Activated B cell treated with CpG ODN at 0.5 μM for 24 hours (primary cell): ENCODE measurements at regions not wholly inside any gene's neighbourhood (a gene's known extent, or its start where the extent isn't known, plus 50 kb on each side); places are given as distances from the start of the nearest gene placed in this dataset.
"Not testable (repeated sequence)": the region's sequence is repeated elsewhere in the genome, so short reads cannot be mapped to it uniquely, and the experiment has no call there.

Experiments
- ATAC-seq: fragments of 200-7000 bp; cut with Tn5 transposase; one replicate; pipeline ENCODE4 v1.10.0; 2021; ENCODE audit warnings: low read depth, mild to moderate bottlenecking, moderate library complexity
- CTCF ChIA-PET: fragments of 350-600 bp; sonication (Branson Sonifier 250); formaldehyde crosslinking; loops from one replicate; lab custom pipeline; 2021; ENCODE audit warnings: antibody characterized with exemption; lab: Charles Lee
- POLR2A ChIA-PET: fragments of 350-600 bp; sonication (Branson Sonifier 250); formaldehyde crosslinking; loops from one replicate; lab custom pipeline; 2021; ENCODE audit warnings: antibody characterized with exemption; lab: Charles Lee
- DNase-seq: peaks from one replicate; pipeline ENCODE4 v3.0.0; 2022
- H3K27ac Mint-ChIP-seq: one replicate; pipeline ENCODE4 v1.8.0; 2020; ENCODE audit warnings: mixed read lengths
- H3K27me3 Mint-ChIP-seq: one replicate; pipeline ENCODE4 v1.8.0; 2021; ENCODE audit warnings: mixed read lengths
- H3K36me3 Mint-ChIP-seq: one replicate; pipeline ENCODE4 v1.8.0; 2021; ENCODE audit warnings: low read depth, mixed read lengths
- H3K4me1 Mint-ChIP-seq: one replicate; pipeline ENCODE4 v1.8.0; 2021; ENCODE audit warnings: mixed read lengths
- H3K4me3 Mint-ChIP-seq: one replicate; pipeline ENCODE4 v1.8.0; 2020; ENCODE audit warnings: mild to moderate bottlenecking, mixed read lengths
- H3K9me3 Mint-ChIP-seq: one replicate; pipeline ENCODE4 v1.8.0; 2020; ENCODE audit warnings: mixed read lengths
- CTCF ChIP-seq: fragments of 200-600 bp; IDR thresholded peaks from one replicate; pipeline ENCODE4 v1.8.0; 2022; ENCODE audit warnings: antibody characterized with exemption, mild to moderate bottlenecking
- intact Hi-C: fragments of 100-400 bp; cut with micrococcal nuclease; formaldehyde crosslinking; loops from one replicate; pipeline ENCODE4 v1.15.1; 2024

- Mint-ChIP-seq H3K9me3 (peaks cover 8% of the 10 kb centered on the region), H3K4me1 (no peaks in the 10 kb centered on the region), H3K27me3 (no peaks in the 10 kb centered on the region), H3K4me3 (no peak overlapping the region), H3K36me3 (no peaks in the 10 kb centered on the region), H3K27ac (no peak overlapping the region)
- no peak for TF ChIP-seq CTCF
- DNase-seq (no peak), ATAC-seq (no peak)
- ChIA-PET POLR2A (no interaction called here), CTCF (no interaction called here)
- intact Hi-C loops, result no loop called here
Observed at GRCh38 chr15:24224161-24224560, 451.4 kb upstream of the NPAP1 start.

GRCh38 chr15:24228922-24229321 is 446.7 kb upstream of the NPAP1 start:
- H3K4me1 Mint-ChIP-seq, H3K36me3 Mint-ChIP-seq, CTCF ChIA-PET, H3K4me3 Mint-ChIP-seq, ATAC-seq, intact Hi-C loops, H3K27ac Mint-ChIP-seq, DNase-seq, H3K27me3 Mint-ChIP-seq, POLR2A ChIA-PET: not testable (repeated sequence)
- peaks cover 14% of the 10 kb centered on the region for H3K9me3 Mint-ChIP-seq

- H3K36me3 Mint-ChIP-seq, ATAC-seq, CTCF ChIA-PET: not testable (repeated sequence)
Observed at GRCh38 chr15:24233134-24233533, 442.4 kb upstream of the NPAP1 start.

GRCh38 chr15:24240580-24240979 is 435.0 kb upstream of the NPAP1 start:
- CTCF ChIA-PET, H3K27me3 Mint-ChIP-seq, H3K36me3 Mint-ChIP-seq, intact Hi-C loops, POLR2A ChIA-PET, ATAC-seq, H3K4me3 Mint-ChIP-seq, DNase-seq, H3K4me1 Mint-ChIP-seq, H3K9me3 Mint-ChIP-seq, H3K27ac Mint-ChIP-seq: not testable (repeated sequence)

More at GRCh38 chr15:24233134-24233533, 442.4 kb upstream of the NPAP1 start:
- DNase-seq, H3K27me3 Mint-ChIP-seq, intact Hi-C loops, POLR2A ChIA-PET, H3K4me1 Mint-ChIP-seq, H3K27ac Mint-ChIP-seq, H3K4me3 Mint-ChIP-seq: not testable (repeated sequence)
- H3K9me3 Mint-ChIP-seq, result peaks cover 14% of the 10 kb centered on the region

GRCh38 chr15:24259106-24259505 is 416.5 kb upstream of the NPAP1 start:
- ATAC-seq, H3K27me3 Mint-ChIP-seq, DNase-seq, H3K36me3 Mint-ChIP-seq, H3K27ac Mint-ChIP-seq, H3K4me1 Mint-ChIP-seq, H3K4me3 Mint-ChIP-seq, POLR2A ChIA-PET, intact Hi-C loops, CTCF ChIA-PET: not testable (repeated sequence)
- H3K9me3 Mint-ChIP-seq, result peaks cover 11% of the 10 kb centered on the region

- H3K27ac Mint-ChIP-seq, H3K9me3 Mint-ChIP-seq, H3K27me3 Mint-ChIP-seq, H3K4me3 Mint-ChIP-seq, CTCF ChIA-PET, H3K4me1 Mint-ChIP-seq, H3K36me3 Mint-ChIP-seq, ATAC-seq, POLR2A ChIA-PET, intact Hi-C loops, DNase-seq: not testable (repeated sequence)
Observed at GRCh38 chr15:24260407-24260806, 415.2 kb upstream of the NPAP1 start.

GRCh38 chr15:24260854-24261253 is 414.7 kb upstream of the NPAP1 start:
- POLR2A ChIA-PET, DNase-seq, H3K9me3 Mint-ChIP-seq, H3K36me3 Mint-ChIP-seq, H3K4me3 Mint-ChIP-seq, ATAC-seq, H3K27me3 Mint-ChIP-seq, H3K27ac Mint-ChIP-seq, CTCF ChIA-PET, intact Hi-C loops, H3K4me1 Mint-ChIP-seq: not testable (repeated sequence)

- ATAC-seq, POLR2A ChIA-PET, DNase-seq, intact Hi-C loops, H3K9me3 Mint-ChIP-seq, H3K27me3 Mint-ChIP-seq, H3K27ac Mint-ChIP-seq, H3K4me1 Mint-ChIP-seq, CTCF ChIA-PET, H3K36me3 Mint-ChIP-seq, H3K4me3 Mint-ChIP-seq: not testable (repeated sequence)
Observed at GRCh38 chr15:24268536-24269165, 406.9 kb upstream of the NPAP1 start.
